ENCODE measurements at regions not wholly inside any gene's neighbourhood (a gene's known extent, or its start where the extent isn't known, plus 50 kb on each side); places are given as distances from the start of the nearest gene placed in this dataset.

GRCh38 chr3:80278056-80278455, 510.3 kb upstream of the ROBO1 start:
- TF ChIP-seq CTCF (IDR thresholded peaks at IDR 0.05) (no peak), POLR2A (IDR thresholded peaks at IDR 0.05) (no peak), POLR2AphosphoS5 (IDR thresholded peaks at IDR 0.05) (no peak)

Measured in prostate gland (tissue), 2 donors.